Lung (tissue), 11 donors: ENCODE measurements at regions not wholly inside any gene's neighbourhood (a gene's known extent, or its start where the extent isn't known, plus 50 kb on each side); places are given as distances from the start of the nearest gene placed in this dataset.

Experiments used
- ATAC-seq: fragments of 200-7000 bp; cut with Tn5 transposase; one replicate; pipeline ENCODE4 v1.9.1; 2020; ENCODE audit warnings: moderate number of reproducible peaks; ENCODE audit not compliant: insufficient read depth, low FRiP score
- DNase-seq, 3 donors: peaks; one replicate each; pipeline ENCODE4 v3.0.0-alpha.2; 2013 to 2017
- H3K27ac ChIP-seq, 2 donors: one replicate each; pipeline ENCODE4 v1.5.1; 2013; ENCODE audit warnings: mild to moderate bottlenecking in 2 of 2, moderate library complexity in 2 of 2, control low read depth in 1 of 2, inconsistent platforms in 1 of 2, low read depth in 1 of 2, low read length in 1 of 2
- H3K27me3 ChIP-seq, 3 donors: one replicate each; pipeline ENCODE4 v1.5.1; 2013; ENCODE audit warnings: low read length in 2 of 3; ENCODE audit not compliant: control insufficient read depth in 3 of 3, insufficient read depth in 3 of 3
- H3K36me3 ChIP-seq, 4 donors: one replicate each; pipeline ENCODE4 v1.5.1; 2013; ENCODE audit warnings: low read length in 4 of 4, mild to moderate bottlenecking in 1 of 4, moderate library complexity in 1 of 4; ENCODE audit not compliant: control insufficient read depth in 4 of 4, insufficient read depth in 4 of 4
- H3K4me1 ChIP-seq, 5 donors: one replicate each; pipeline ENCODE4 v1.5.1; 2013; ENCODE audit warnings: low read length in 5 of 5, mild to moderate bottlenecking in 2 of 5, moderate library complexity in 1 of 5; ENCODE audit not compliant: control insufficient read depth in 5 of 5, insufficient read depth in 5 of 5
- H3K4me3 ChIP-seq: one replicate; pipeline ENCODE4 v1.5.1; 2013; ENCODE audit warnings: mild to moderate bottlenecking, control low read depth, moderate library complexity
- H3K9ac ChIP-seq, 2 donors: one replicate each; pipeline ENCODE4 v1.5.1; 2013; ENCODE audit warnings: low read length in 2 of 2, control low read depth in 1 of 2; ENCODE audit not compliant: insufficient read depth in 1 of 2
- H3K9me3 ChIP-seq, 4 donors: one replicate each; pipeline ENCODE4 v1.5.1; 2013; ENCODE audit warnings: low read length in 3 of 4, mild to moderate bottlenecking in 1 of 4, moderate library complexity in 1 of 4; ENCODE audit not compliant: control insufficient read depth in 4 of 4, insufficient read depth in 3 of 4
- CTCF ChIP-seq: IDR thresholded peaks from 2 replicates; pipeline ENCODE4 v1.5.1; 2012; ENCODE audit warnings: mild to moderate bottlenecking; ENCODE audit errors: control extremely low read depth, extremely low read depth
- WGBS, 2 donors: extraction: QIAGEN DNeasy Blood & Tissue Kit; methylation state at CpG; one replicate each; pipeline ENCODE4 v1.1.7; 2013; 5-methylcytosine and 5-hydroxymethylcytosine counted together
- donor health status: control.
- donor health status: control.
- donor health status: Bipolar disorder and iron deficiency.
- donor health status: healthy.
- donor health status: DM: yes; HTN: yes; CAD: no.

DNA sequence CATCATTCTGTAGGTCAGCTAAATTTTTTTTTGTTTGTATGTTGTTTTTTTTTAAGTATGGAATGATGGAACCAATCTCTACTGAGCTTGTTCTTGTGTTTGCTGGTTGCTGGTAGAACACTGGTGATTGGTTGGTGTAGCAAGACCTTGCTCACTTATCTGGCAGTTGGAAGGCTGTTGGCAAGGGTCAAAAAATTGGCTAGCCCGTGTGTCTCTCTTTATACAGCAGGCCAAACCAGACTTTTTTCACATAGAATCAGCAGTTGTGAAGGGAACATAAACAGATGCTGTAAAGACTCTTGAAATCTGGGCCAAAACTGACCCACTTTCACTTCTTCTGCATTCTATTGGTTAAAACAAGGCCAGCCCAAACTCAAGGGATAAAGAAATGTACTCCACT lies 2026.5 kb downstream of the LRRC4C start:
- H3K4me3 ChIP-seq: no peak overlapping the region
- DNase-seq (peak in 1 of 3 donors; percentile 57), ATAC-seq (no peak)
- H3K27me3 ChIP-seq: no peaks in the 10 kb centered on the region
- H3K4me1 ChIP-seq: no peaks in the 10 kb centered on the region
- WGBS, 2 donors: 0 to 2% methylated on average over 1 of the region's 1 CpG
- H3K9me3 ChIP-seq: no peaks in the 10 kb centered on the region
- TF ChIP-seq CTCF: no peak
- H3K36me3 ChIP-seq: no peaks in the 10 kb centered on the region
- no peak overlapping the region for H3K27ac ChIP-seq
- no peak overlapping the region for H3K9ac ChIP-seq

DNA sequence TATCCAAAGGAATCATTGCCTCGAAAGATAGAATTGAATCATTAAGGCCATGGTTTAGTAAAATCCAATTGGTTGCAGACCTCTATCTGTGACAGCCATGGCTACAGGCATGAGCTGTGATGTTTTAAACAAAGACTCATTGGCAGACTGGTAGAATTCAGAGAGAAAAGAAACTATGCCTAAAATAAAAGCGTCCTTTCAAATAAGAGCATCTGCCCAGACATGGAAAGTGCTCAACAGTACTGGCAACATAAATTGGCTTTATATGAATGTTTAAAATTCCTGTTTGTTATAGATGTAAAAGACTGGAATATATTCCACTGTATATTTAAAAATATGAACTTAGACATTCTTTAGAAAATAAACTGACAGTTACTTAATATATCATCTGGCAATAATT lies 2034.2 kb downstream of the LRRC4C start:
- Histone ChIP-seq H3K4me1 (no peaks in the 10 kb centered on the region), H3K27ac (no peak overlapping the region), H3K36me3 (no peaks in the 10 kb centered on the region), H3K27me3 (no peaks in the 10 kb centered on the region), H3K9ac (no peak overlapping the region), H3K4me3 (no peak overlapping the region), H3K9me3 (no peaks in the 10 kb centered on the region)
- DNase-seq: no peak
- no peak for TF ChIP-seq CTCF
- no peak for ATAC-seq
- 88 to 93% methylated on average over 2 of the region's 2 CpGs for WGBS, 2 donors

DNA sequence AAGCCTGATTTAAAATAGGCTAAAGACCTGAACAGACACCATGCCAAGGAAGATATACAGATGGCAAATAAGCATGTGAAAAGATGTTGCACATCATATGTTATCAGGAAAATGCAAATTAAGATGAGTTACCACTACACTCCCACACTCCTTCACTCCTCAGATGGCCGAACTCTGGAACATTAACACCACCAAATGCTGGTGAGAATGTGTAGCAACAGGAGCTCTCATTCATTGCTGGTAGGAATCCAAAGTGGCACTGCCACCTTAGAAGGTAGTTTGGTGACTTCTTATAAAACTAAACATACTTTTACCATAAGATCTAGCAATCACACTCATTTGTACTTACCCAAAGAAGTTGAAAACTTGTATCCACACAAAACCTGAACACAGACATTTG lies 2047.3 kb downstream of the LRRC4C start:
- no peak overlapping the region for H3K27ac ChIP-seq
- TF ChIP-seq CTCF: no peak
- peaks cover 0 to 4% (median 0%) of the 10 kb centered on the region in 5 donors for H3K4me1 ChIP-seq
- DNase-seq (no peak), ATAC-seq (no peak)
- peaks cover 0 to 4% (median 0%) of the 10 kb centered on the region in 4 donors for H3K9me3 ChIP-seq
- no peak overlapping the region for H3K4me3 ChIP-seq
- 66 to 81% methylated on average over 1 of the region's 1 CpG for WGBS, 2 donors
- H3K9ac ChIP-seq: no peak overlapping the region
- no peaks in the 10 kb centered on the region for H3K36me3 ChIP-seq
- no peaks in the 10 kb centered on the region for H3K27me3 ChIP-seq

- no peak for TF ChIP-seq CTCF
- Histone ChIP-seq H3K36me3 (no peaks in the 10 kb centered on the region), H3K27ac (no peak overlapping the region)
These were observed 2073.5 kb downstream of the LRRC4C start for GRCh38 chr11:39385911-39386310.

More at GRCh38 chr11:39385911-39386310, 2073.5 kb downstream of the LRRC4C start:
- Histone ChIP-seq H3K4me3 (no peak overlapping the region), H3K9me3 (peaks cover 0 to 5% (median 2%) of the 10 kb centered on the region in 4 donors), H3K9ac (no peak overlapping the region), H3K27me3 (no peaks in the 10 kb centered on the region), H3K4me1 (no peaks in the 10 kb centered on the region)
- no peak for ATAC-seq
- DNase-seq: no peak
